GM12878 (cell line): ENCODE measurements at regions not wholly inside any gene's neighbourhood (a gene's known extent, or its start where the extent isn't known, plus 50 kb on each side); places are given as distances from the start of the nearest gene placed in this dataset.

Source experiments
- ATAC-seq: fragments of 200-7000 bp; cut with Tn5 transposase; 3 replicates; pipeline ENCODE4 v1.9.1; 2020; ENCODE audit warnings: mild to moderate bottlenecking, moderate library complexity
- BruUV-seq: library from RNA; stranded (reverse); fragments of 400-500 nt; replicated peaks from 2 replicates; lab custom pipeline; 2021; lab: Mats Ljungman, UMichigan
- CTCF ChIA-PET: fragments of 300-600 bp; sonication (Branson Sonifier 250); formaldehyde crosslinking; extraction: SDS; loops from one replicate; lab custom pipeline; 2021; ENCODE audit warnings: inconsistent platforms; lab: Yijun Ruan, JAX
- POLR2A ChIA-PET: fragments of 350-600 bp; formaldehyde crosslinking; extraction: SDS; loops from one replicate; lab custom pipeline; 2021; ENCODE audit warnings: inconsistent platforms; lab: Charles Lee
- RAD21 ChIA-PET: fragments of 300-600 bp; sonication (Branson Sonifier 250); formaldehyde crosslinking; loops from one replicate; lab custom pipeline; 2023; ENCODE audit warnings: antibody characterized with exemption; ENCODE audit not compliant: unreplicated experiment; lab: Charles Lee
- SMC1A ChIA-PET: fragments of 300-600 bp; sonication (Branson Sonifier 250); formaldehyde crosslinking; loops from one replicate; lab custom pipeline; 2023; ENCODE audit not compliant: unreplicated experiment, uncharacterized antibody; lab: Charles Lee
- DNase-seq: peaks from one replicate; pipeline ENCODE4 v3.0.0-alpha.2; 2011; ENCODE audit warnings: low read depth, low spot score
- FAIRE-seq: peaks from 3 replicates; lab custom pipeline; 2011; peaks lifted over from hg19 to GRCh38; lab: Jason Lieb, UNC
- H2AFZ ChIP-seq: 2 replicates; pipeline ENCODE4 v1.6.0; 2011; ENCODE audit warnings: low read depth, low read length, control low read depth; ENCODE audit not compliant: control insufficient read depth
- H3K27ac ChIP-seq: 2 replicates; pipeline ENCODE4 v1.5.1; 2011; ENCODE audit warnings: control low read depth; ENCODE audit not compliant: control insufficient read depth, insufficient read depth
- H3K27me3 ChIP-seq, 2 experiments: replicated peaks in 1 of 2; 2 replicates each; pipeline versions ENCODE4 v1.6.0 to v1.6.1; 2011; ENCODE audit warnings: low read length in 1 of 2; ENCODE audit not compliant: control insufficient read depth in 2 of 2, insufficient read depth in 2 of 2
- H3K36me3 ChIP-seq, 2 experiments: 2 replicates each; pipeline ENCODE4 v1.5.1; 2011; ENCODE audit warnings: low read length in 1 of 2; ENCODE audit not compliant: control insufficient read depth in 2 of 2, insufficient read depth in 2 of 2
- H3K4me1 ChIP-seq: 2 replicates; pipeline ENCODE4 v1.6.1; 2011; ENCODE audit warnings: mild to moderate bottlenecking, low read length, moderate library complexity, mixed read lengths; ENCODE audit not compliant: control insufficient read depth, insufficient read depth
- H3K4me2 ChIP-seq: 2 replicates; pipeline ENCODE4 v1.6.0; 2011; ENCODE audit warnings: control low read depth; ENCODE audit not compliant: control insufficient read depth, insufficient read depth
- H3K4me3 ChIP-seq: fragments of 200-600 bp; sonication (generic); 2 replicates; pipeline ENCODE4 v1.5.1; 2016
- H3K79me2 ChIP-seq: 2 replicates; pipeline ENCODE4 v1.6.0; 2011; ENCODE audit warnings: low read length; ENCODE audit not compliant: control insufficient read depth, insufficient read depth
- H3K9ac ChIP-seq: 2 replicates; pipeline ENCODE4 v1.8.0; 2011; ENCODE audit warnings: low read length, control low read depth, mixed read lengths; ENCODE audit not compliant: control insufficient read depth, insufficient read depth
- H3K9me3 ChIP-seq: replicated peaks from 3 replicates; pipeline ENCODE4 v1.5.1; 2011; ENCODE audit warnings: mild to moderate bottlenecking, low read length; ENCODE audit not compliant: control insufficient read depth, insufficient read depth
- H4K20me1 ChIP-seq: 2 replicates; pipeline ENCODE4 v1.6.0; 2011; ENCODE audit not compliant: control insufficient read depth, insufficient read depth
- BHLHE40 ChIP-seq, 2 experiments: fragments of 450-650 bp in 1 of 2; IDR thresholded peaks; 2 replicates each; pipeline ENCODE4 v1.6.1; 2011 to 2017; ENCODE audit warnings: low read depth in 2 of 2, borderline replicate concordance in 1 of 2, improper control_type of control experiment in 1 of 2, low read length in 1 of 2, mild to moderate bottlenecking in 1 of 2
- E2F4 ChIP-seq: IDR thresholded peaks from 2 replicates; pipeline ENCODE4 v1.6.1; 2012; ENCODE audit warnings: low read depth, low read length, improper control_type of control experiment
- GABPA ChIP-seq: IDR thresholded peaks from 2 replicates; pipeline ENCODE4 v1.6.1; 2014; ENCODE audit warnings: antibody characterized with exemption, low read depth, mild to moderate bottlenecking, inconsistent platforms
- HCFC1 ChIP-seq: fragments of 150-350 bp; IDR thresholded peaks from 2 replicates; pipeline ENCODE4 v1.6.1; 2014; ENCODE audit warnings: low read length
- IRF3 ChIP-seq: fragments of 450-650 bp; IDR thresholded peaks from 2 replicates; pipeline ENCODE4 v1.6.1; 2014; ENCODE audit warnings: mild to moderate bottlenecking
- MYC ChIP-seq: IDR thresholded peaks from 2 replicates; pipeline ENCODE4 v1.6.1; 2011; ENCODE audit warnings: mild to moderate bottlenecking, low read length, moderate library complexity, inconsistent platforms; ENCODE audit not compliant: insufficient read depth, insufficient replicate concordance, insufficient read length, severe bottlenecking
- SIN3A ChIP-seq: IDR thresholded peaks from 2 replicates; pipeline ENCODE4 v1.6.1; 2012; ENCODE audit warnings: low read depth, low read length, improper control_type of control experiment
- SIX5 ChIP-seq: IDR thresholded peaks from 2 replicates; pipeline ENCODE4 v1.6.1; 2011; ENCODE audit warnings: mild to moderate bottlenecking, low read depth, low read length, moderate library complexity; ENCODE audit not compliant: severe bottlenecking
- SMAD1 ChIP-seq: fragments of 450-650 bp; IDR thresholded peaks from 2 replicates; pipeline ENCODE4 v1.6.1; 2018; ENCODE audit warnings: mild to moderate bottlenecking, low read depth; ENCODE audit not compliant: partially characterized antibody
- SMC3 ChIP-seq: IDR thresholded peaks from 2 replicates; pipeline ENCODE4 v1.6.1; 2011; ENCODE audit warnings: low read length, improper control_type of control experiment, borderline replicate concordance
- STAT3 ChIP-seq: IDR thresholded peaks from 2 replicates; pipeline ENCODE4 v1.6.1; 2011; ENCODE audit warnings: low read depth, low read length, improper control_type of control experiment
- ZBTB11 ChIP-seq: fragments of 450-650 bp; formaldehyde crosslinking; IDR thresholded peaks from 2 replicates; pipeline ENCODE4 v1.5.0; 2022; ENCODE audit warnings: mild to moderate bottlenecking, missing genetic modification characterization
- ZZZ3 ChIP-seq: IDR thresholded peaks from 2 replicates; pipeline ENCODE4 v1.6.1; 2011; ENCODE audit warnings: low read depth; ENCODE audit not compliant: control insufficient read depth, insufficient read length
- WGBS: methylation state at CpG from one replicate; pipeline ENCODE4 v1.1.6; 2016; ENCODE audit warnings: low lambda C conversion rate; ENCODE audit not compliant: insufficient replicate concordance, insufficient coverage; ENCODE audit errors: missing lambda C conversion rate; 5-methylcytosine and 5-hydroxymethylcytosine counted together
- in situ Hi-C: fragments of 300-500 bp; cut with MboI; formaldehyde crosslinking; loops from 9 replicates; pipeline ENCODE4 v1.14.3; 2018; ENCODE audit warnings: mixed read lengths
- intact Hi-C: fragments of 100-400 bp; cut with micrococcal nuclease; formaldehyde crosslinking; loops from one replicate; pipeline ENCODE4 v1.14.2; 2022; ENCODE audit not compliant: unreplicated experiment
- TF ChIP-seq, protein P1 (sequence below): fragments of 450-650 bp; IDR thresholded peaks from 2 replicates; pipeline ENCODE4 v1.6.1; 2017; ENCODE audit warnings: mild to moderate bottlenecking, low read depth, inconsistent platforms; ENCODE audit not compliant: poor library complexity, severe bottlenecking

- TF ChIP-seq ZBTB11 (CRISPR knock-in tag), result no peak
These were observed 1065.4 kb downstream of the TAF11L14 start (continued) for GRCh38 chr5:18699681-18700080.

DNA sequence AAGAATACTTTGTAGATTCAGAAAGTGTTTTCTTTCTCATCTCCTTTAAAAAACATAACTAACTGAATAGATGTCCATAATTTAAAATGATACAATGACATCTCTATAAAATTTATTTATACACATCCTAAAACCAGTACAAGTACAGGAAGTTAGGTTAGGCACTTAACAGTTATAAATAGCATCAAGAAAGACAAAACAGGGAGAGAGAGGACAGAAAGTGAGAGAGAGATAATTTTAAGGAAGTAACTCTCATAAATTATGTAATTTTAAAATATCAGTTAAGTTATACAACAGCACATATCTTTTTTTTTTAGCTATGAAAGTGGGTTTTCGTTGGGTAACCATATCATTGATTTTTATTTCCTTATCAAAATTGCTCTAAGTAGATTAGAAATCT is 1068.6 kb downstream of the TAF11L14 start:
- Histone ChIP-seq H3K4me2 (no peak overlapping the region), H3K79me2 (no peaks in the 10 kb centered on the region), H3K27ac (no peak overlapping the region), H3K36me3 (no peaks in the 10 kb centered on the region; a peak in 1 of 4 replicates), H2AFZ (no peak overlapping the region), H3K9ac (no peak overlapping the region), H4K20me1 (no peaks in the 10 kb centered on the region), H3K4me1 (peaks cover 10% of the 10 kb centered on the region), H3K27me3 (no peaks in the 10 kb centered on the region), H3K4me3 (no peak overlapping the region), H3K9me3 (no peaks in the 10 kb centered on the region)
- no TSS peak for BruUV-seq
- WGBS, result 0% methylated on average over 1 of the region's 1 CpG
- ChIA-PET CTCF (interaction anchor here (0.6 to 1.1 kb wide), 3 partner anchors 9 to 240 kb away, joined by 3 to 4 read pairs (median 3); no protein-coding TSS in a partner anchor), SMC1A (interaction anchor here (0.7 to 1.6 kb wide), 4 partner anchors 9 to 236 kb away, joined by 3 to 4 read pairs (median 3); no protein-coding TSS in a partner anchor), POLR2A (interaction anchor here (0.6 kb wide), 1 partner anchor 13 kb away, joined by 5 read pairs; no protein-coding TSS in a partner anchor), RAD21 (interaction anchor here (0.7 to 1.6 kb wide), 3 partner anchors 9 to 309 kb away, joined by 3 to 4 read pairs (median 3); no protein-coding TSS in a partner anchor)
- ATAC-seq (no peak), DNase-seq (no peak), FAIRE-seq (no peak)
- intact Hi-C loops, result no loop called here
- in situ Hi-C loops, result loop anchor here (10.0 kb wide), 1 partner anchor 308 kb away; no protein-coding TSS in a partner anchor
- TF ChIP-seq STAT3 (no peak), MYC (no peak), SIX5 (no peak), BHLHE40 (IDR thresholded peaks at IDR 0.05; ENCODE audit: borderline replicate concordance in 1 of 2, low read depth in 2 of 2, low read length in 1 of 2) (no peak), E2F4 (no peak), SMC3 (no peak), SIN3A (no peak), SMAD1 (no peak), HCFC1 (no peak), IRF3 (no peak), ZZZ3 (no peak), GABPA (no peak)
- TF ChIP-seq, protein P1, sequence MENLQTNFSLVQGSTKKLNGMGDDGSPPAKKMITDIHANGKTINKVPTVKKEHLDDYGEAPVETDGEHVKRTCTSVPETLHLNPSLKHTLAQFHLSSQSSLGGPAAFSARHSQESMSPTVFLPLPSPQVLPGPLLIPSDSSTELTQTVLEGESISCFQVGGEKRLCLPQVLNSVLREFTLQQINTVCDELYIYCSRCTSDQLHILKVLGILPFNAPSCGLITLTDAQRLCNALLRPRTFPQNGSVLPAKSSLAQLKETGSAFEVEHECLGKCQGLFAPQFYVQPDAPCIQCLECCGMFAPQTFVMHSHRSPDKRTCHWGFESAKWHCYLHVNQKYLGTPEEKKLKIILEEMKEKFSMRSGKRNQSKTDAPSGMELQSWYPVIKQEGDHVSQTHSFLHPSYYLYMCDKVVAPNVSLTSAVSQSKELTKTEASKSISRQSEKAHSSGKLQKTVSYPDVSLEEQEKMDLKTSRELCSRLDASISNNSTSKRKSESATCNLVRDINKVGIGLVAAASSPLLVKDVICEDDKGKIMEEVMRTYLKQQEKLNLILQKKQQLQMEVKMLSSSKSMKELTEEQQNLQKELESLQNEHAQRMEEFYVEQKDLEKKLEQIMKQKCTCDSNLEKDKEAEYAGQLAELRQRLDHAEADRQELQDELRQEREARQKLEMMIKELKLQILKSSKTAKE, result no peak
